ENCODE measurements at regions not wholly inside any gene's neighbourhood (a gene's known extent, or its start where the extent isn't known, plus 50 kb on each side); places are given as distances from the start of the nearest gene placed in this dataset.

GRCh38 chr5:98170994-98171393 is 602.5 kb upstream of the RGMB start:
- TF ChIP-seq EZH2 (IDR thresholded peaks at IDR 0.05): no peak
- no peak for TF ChIP-seq POLR2AphosphoS5 (IDR thresholded peaks at IDR 0.05; ENCODE audit: borderline replicate concordance, low read depth, low read length)
- TF ChIP-seq FOXP2 (optimal IDR thresholded peaks at IDR 0.05; ENCODE audit: control extremely low read depth, extremely low read length, insufficient read depth): no peak

Data from SK-N-MC (cell line).